K562 (cell line): ENCODE measurements at regions not wholly inside any gene's neighbourhood (a gene's known extent, or its start where the extent isn't known, plus 50 kb on each side); places are given as distances from the start of the nearest gene placed in this dataset.

ENCODE experiments used
- ADNP ChIP-seq: fragments of 200-800 bp; sonication (Bioruptor generic); IDR thresholded peaks from 2 replicates; pipeline ENCODE4 v1.6.1; 2016; ENCODE audit warnings: missing genetic modification characterization, missing compliant biosample characterization
- ETV5 ChIP-seq: sonication (generic); formaldehyde crosslinking; IDR thresholded peaks from 2 replicates; pipeline ENCODE4 v1.4.0; 2020; ENCODE audit warnings: low read depth, mild to moderate bottlenecking, missing genetic modification reagents
- GABPA ChIP-seq: fragments of 200-800 bp; sonication (Bioruptor generic); conservative IDR thresholded peaks from 2 replicates; pipeline ENCODE4 v1.6.1; 2016; ENCODE audit warnings: low read depth, missing genetic modification characterization, missing compliant biosample characterization
- HLTF ChIP-seq: fragments of 450-650 bp; IDR thresholded peaks from 2 replicates; pipeline ENCODE4 v1.6.1; 2016
- LCOR ChIP-seq: sonication (generic); formaldehyde crosslinking; IDR thresholded peaks from 2 replicates; pipeline ENCODE4 v1.8.0; 2022; ENCODE audit warnings: mild to moderate bottlenecking, missing genetic modification reagents
- MED1 ChIP-seq: sonication (generic); formaldehyde crosslinking; IDR thresholded peaks from 2 replicates; pipeline ENCODE4 v1.8.1; 2023; ENCODE audit warnings: missing genetic modification reagents, borderline replicate concordance
- ZNF197 ChIP-seq: fragments of 200-800 bp; sonication (Bioruptor generic); IDR thresholded peaks from 2 replicates; pipeline ENCODE4 v1.6.1; 2016; ENCODE audit warnings: low read depth, missing genetic modification characterization, missing compliant biosample characterization
- ZNF212 ChIP-seq: fragments of 450-650 bp; formaldehyde crosslinking; IDR thresholded peaks from 2 replicates; pipeline ENCODE4 v1.4.0; 2020; ENCODE audit warnings: mild to moderate bottlenecking
- ZNF253 ChIP-seq: fragments of 250-450 bp; sonication (Bioruptor Pico); conservative IDR thresholded peaks from 2 replicates; pipeline ENCODE4 v1.6.1; 2021; ENCODE audit warnings: mild to moderate bottlenecking
- ZNF354B ChIP-seq: fragments of 250-450 bp; sonication (Bioruptor Pico); IDR thresholded peaks from 2 replicates; pipeline ENCODE4 v1.4.0; 2020
- TF ChIP-seq, protein P1 (sequence below): fragments of 450-650 bp; IDR thresholded peaks from 2 replicates; pipeline ENCODE4 v1.6.1; 2016; ENCODE audit warnings: borderline replicate concordance
- TF ChIP-seq, protein P2 (sequence below), 2 experiments: IDR thresholded peaks in 1 of 2; conservative IDR thresholded peaks in 1 of 2; 2 replicates each; pipeline ENCODE4 v1.6.1; 2016; ENCODE audit warnings: low read depth in 2 of 2, mild to moderate bottlenecking in 1 of 2, missing compliant biosample characterization in 1 of 2, missing genetic modification characterization in 1 of 2, moderate library complexity in 1 of 2
- TF ChIP-seq, protein P3 (sequence below), 2 experiments: fragments of 450-650 bp in 1 of 2; sonication (generic) in 1 of 2; formaldehyde crosslinking; conservative IDR thresholded peaks; 2 replicates each; pipeline versions ENCODE4 v1.4.0 to v1.8.1; 2020 to 2022; ENCODE audit warnings: mild to moderate bottlenecking in 1 of 2, missing genetic modification reagents in 1 of 2
- TF ChIP-seq, protein P4 (sequence below): fragments of 450-650 bp; IDR thresholded peaks from 2 replicates; pipeline ENCODE4 v1.6.1; 2017; ENCODE audit warnings: antibody characterized with exemption
- TF ChIP-seq, protein P5 (sequence below): fragments of 150-350 bp; conservative IDR thresholded peaks from 2 replicates; pipeline ENCODE4 v1.6.1; 2014; ENCODE audit warnings: low read length

DNA sequence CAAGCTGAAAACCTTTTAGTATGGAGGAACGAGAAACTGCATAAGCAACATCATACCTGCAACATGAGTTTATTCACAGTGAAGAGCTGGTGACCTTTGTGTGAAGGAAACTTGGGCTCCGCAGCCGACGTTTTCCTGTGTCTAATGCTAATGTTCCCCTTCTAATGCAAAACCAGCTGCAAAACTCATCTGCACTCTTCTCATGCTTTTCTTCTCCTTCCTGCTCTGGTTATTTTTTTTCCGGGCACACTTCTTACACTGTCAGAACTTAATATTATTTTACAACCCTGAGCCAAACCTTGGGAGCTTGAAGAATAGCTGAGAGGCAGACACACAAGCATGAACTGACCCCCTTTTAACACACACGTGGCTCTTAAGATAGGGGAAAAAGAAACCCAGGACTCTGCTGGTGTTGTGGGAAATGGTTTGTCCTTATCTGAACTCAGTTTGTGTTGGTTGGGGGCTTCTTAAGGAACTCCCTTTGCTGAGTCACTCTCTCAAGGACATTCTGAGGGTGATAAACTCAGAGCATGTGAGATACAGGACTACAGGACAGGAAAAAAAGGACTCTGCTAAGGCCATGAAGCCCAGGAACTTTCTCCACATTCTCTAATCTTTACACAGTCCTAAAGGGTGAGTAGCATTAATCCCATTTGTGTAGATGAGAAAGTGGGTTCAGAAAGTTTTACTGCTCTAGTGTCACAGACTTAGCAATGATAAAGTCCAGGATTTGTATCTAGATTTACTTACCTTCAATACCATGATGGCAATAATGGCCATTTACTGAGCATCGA lies 439.3 kb upstream of the TRIB2 start (continued):
- TF ChIP-seq GABPA (peak; percentile 35; the same call in 1 of the 2 replicates), HLTF (no peak; the same call in 1 of the 2 replicates), MED1 (CRISPR knock-in tag) (no peak), LCOR (CRISPR knock-in tag) (peak; percentile 85; the same call in 1 of the 2 replicates), ETV5 (CRISPR knock-in tag) (peak; percentile 26; the same call in 1 of the 2 replicates), ZNF212 (no peak), ZNF354B (CRISPR knock-in tag) (no peak), ZNF253 (CRISPR knock-in tag) (no peak), ADNP (tag) (peak; percentile 50; the same call in 1 of the 2 replicates), ZNF197 (CRISPR knock-in tag) (no peak; the same call in 1 of the 2 replicates)
- TF ChIP-seq, protein P1, sequence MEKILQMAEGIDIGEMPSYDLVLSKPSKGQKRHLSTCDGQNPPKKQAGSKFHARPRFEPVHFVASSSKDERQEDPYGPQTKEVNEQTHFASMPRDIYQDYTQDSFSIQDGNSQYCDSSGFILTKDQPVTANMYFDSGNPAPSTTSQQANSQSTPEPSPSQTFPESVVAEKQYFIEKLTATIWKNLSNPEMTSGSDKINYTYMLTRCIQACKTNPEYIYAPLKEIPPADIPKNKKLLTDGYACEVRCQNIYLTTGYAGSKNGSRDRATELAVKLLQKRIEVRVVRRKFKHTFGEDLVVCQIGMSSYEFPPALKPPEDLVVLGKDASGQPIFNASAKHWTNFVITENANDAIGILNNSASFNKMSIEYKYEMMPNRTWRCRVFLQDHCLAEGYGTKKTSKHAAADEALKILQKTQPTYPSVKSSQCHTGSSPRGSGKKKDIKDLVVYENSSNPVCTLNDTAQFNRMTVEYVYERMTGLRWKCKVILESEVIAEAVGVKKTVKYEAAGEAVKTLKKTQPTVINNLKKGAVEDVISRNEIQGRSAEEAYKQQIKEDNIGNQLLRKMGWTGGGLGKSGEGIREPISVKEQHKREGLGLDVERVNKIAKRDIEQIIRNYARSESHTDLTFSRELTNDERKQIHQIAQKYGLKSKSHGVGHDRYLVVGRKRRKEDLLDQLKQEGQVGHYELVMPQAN: peak; percentile 73
- TF ChIP-seq, protein P2, sequence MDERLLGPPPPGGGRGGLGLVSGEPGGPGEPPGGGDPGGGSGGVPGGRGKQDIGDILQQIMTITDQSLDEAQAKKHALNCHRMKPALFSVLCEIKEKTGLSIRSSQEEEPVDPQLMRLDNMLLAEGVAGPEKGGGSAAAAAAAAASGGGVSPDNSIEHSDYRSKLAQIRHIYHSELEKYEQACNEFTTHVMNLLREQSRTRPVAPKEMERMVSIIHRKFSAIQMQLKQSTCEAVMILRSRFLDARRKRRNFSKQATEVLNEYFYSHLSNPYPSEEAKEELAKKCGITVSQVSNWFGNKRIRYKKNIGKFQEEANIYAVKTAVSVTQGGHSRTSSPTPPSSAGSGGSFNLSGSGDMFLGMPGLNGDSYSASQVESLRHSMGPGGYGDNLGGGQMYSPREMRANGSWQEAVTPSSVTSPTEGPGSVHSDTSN (CRISPR knock-in tag; IDR thresholded peaks at IDR 0.05; ENCODE audit: low read depth): no peak
- TF ChIP-seq, protein P2 (tag; conservative IDR thresholded peaks at IDR 0.05; ENCODE audit: low read depth): no peak; the same call in 1 of the 2 replicates
- TF ChIP-seq, protein P3, sequence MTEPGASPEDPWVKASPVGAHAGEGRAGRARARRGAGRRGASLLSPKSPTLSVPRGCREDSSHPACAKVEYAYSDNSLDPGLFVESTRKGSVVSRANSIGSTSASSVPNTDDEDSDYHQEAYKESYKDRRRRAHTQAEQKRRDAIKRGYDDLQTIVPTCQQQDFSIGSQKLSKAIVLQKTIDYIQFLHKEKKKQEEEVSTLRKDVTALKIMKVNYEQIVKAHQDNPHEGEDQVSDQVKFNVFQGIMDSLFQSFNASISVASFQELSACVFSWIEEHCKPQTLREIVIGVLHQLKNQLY (CRISPR knock-in tag; conservative IDR thresholded peaks at IDR 0.05): no peak
- TF ChIP-seq, protein P4, sequence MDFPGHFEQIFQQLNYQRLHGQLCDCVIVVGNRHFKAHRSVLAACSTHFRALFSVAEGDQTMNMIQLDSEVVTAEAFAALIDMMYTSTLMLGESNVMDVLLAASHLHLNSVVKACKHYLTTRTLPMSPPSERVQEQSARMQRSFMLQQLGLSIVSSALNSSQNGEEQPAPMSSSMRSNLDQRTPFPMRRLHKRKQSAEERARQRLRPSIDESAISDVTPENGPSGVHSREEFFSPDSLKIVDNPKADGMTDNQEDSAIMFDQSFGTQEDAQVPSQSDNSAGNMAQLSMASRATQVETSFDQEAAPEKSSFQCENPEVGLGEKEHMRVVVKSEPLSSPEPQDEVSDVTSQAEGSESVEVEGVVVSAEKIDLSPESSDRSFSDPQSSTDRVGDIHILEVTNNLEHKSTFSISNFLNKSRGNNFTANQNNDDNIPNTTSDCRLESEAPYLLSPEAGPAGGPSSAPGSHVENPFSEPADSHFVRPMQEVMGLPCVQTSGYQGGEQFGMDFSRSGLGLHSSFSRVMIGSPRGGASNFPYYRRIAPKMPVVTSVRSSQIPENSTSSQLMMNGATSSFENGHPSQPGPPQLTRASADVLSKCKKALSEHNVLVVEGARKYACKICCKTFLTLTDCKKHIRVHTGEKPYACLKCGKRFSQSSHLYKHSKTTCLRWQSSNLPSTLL: no peak
- TF ChIP-seq, protein P5, sequence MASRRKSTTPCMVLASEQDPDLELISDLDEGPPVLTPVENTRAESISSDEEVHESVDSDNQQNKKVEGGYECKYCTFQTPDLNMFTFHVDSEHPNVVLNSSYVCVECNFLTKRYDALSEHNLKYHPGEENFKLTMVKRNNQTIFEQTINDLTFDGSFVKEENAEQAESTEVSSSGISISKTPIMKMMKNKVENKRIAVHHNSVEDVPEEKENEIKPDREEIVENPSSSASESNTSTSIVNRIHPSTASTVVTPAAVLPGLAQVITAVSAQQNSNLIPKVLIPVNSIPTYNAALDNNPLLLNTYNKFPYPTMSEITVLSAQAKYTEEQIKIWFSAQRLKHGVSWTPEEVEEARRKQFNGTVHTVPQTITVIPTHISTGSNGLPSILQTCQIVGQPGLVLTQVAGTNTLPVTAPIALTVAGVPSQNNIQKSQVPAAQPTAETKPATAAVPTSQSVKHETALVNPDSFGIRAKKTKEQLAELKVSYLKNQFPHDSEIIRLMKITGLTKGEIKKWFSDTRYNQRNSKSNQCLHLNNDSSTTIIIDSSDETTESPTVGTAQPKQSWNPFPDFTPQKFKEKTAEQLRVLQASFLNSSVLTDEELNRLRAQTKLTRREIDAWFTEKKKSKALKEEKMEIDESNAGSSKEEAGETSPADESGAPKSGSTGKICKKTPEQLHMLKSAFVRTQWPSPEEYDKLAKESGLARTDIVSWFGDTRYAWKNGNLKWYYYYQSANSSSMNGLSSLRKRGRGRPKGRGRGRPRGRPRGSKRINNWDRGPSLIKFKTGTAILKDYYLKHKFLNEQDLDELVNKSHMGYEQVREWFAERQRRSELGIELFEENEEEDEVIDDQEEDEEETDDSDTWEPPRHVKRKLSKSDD: no peak
